Esophagus muscularis mucosa (tissue), 4 donors: ENCODE measurements at regions not wholly inside any gene's neighbourhood (a gene's known extent, or its start where the extent isn't known, plus 50 kb on each side); places are given as distances from the start of the nearest gene placed in this dataset.

ENCODE experiments used
- DNase-seq: peaks from one replicate; pipeline ENCODE4 v3.0.0-alpha.2; 2017; ENCODE audit errors: extremely low spot score
- H3K27ac ChIP-seq, 4 donors: fragments of 200-600 bp; sonication (generic); replicated peaks in 1 of 4; 1 replicate in 3 of 4; 2 replicates in 1 of 4; pipeline ENCODE4 v1.5.1; 2016 to 2019; ENCODE audit warnings: mild to moderate bottlenecking in 1 of 4
- H3K27me3 ChIP-seq, 4 donors: fragments of 200-600 bp; sonication (generic); one replicate each; pipeline versions ENCODE4 v1.5.1 to v1.6.0; 2016 to 2019
- H3K36me3 ChIP-seq, 4 donors: fragments of 200-600 bp; sonication (generic); one replicate each; pipeline ENCODE4 v1.5.1; 2016 to 2019
- H3K4me1 ChIP-seq, 4 donors: fragments of 200-600 bp; sonication (generic); one replicate each; pipeline ENCODE4 v1.5.1; 2016 to 2019
- H3K4me3 ChIP-seq, 4 donors: fragments of 200-600 bp; sonication (generic); 1 replicate in 2 of 4; 2 replicates in 2 of 4; pipeline ENCODE4 v1.5.1; 2016 to 2019; ENCODE audit warnings: mild to moderate bottlenecking in 4 of 4, moderate library complexity in 1 of 4
- H3K9me3 ChIP-seq, 4 donors: fragments of 200-600 bp; sonication (generic); 1 replicate in 3 of 4; 2 replicates in 1 of 4; pipeline ENCODE4 v1.5.1; 2016 to 2019
- EP300 ChIP-seq: sonication (generic); formaldehyde crosslinking; IDR thresholded peaks from one replicate; pipeline ENCODE4 v1.6.1; 2017; ENCODE audit warnings: antibody characterized with exemption
- POLR2A ChIP-seq: fragments of 450-650 bp; IDR thresholded peaks from one replicate; pipeline ENCODE4 v1.6.1; 2017; ENCODE audit warnings: antibody characterized with exemption, moderate library complexity, mild to moderate bottlenecking, low read depth
- POLR2AphosphoS5 ChIP-seq, 2 donors: sonication (generic); formaldehyde crosslinking; IDR thresholded peaks; one replicate each; pipeline ENCODE4 v1.6.1; 2017; ENCODE audit warnings: antibody characterized with exemption in 2 of 2
- WGBS: methylation state at CpG from one replicate; pipeline ENCODE4 v1.1.5; 2018; 5-methylcytosine and 5-hydroxymethylcytosine counted together
- intact Hi-C: fragments of 100-400 bp; cut with DNase I; formaldehyde crosslinking; loops from one replicate; pipeline ENCODE4 v1.15.1; 2023
- TF ChIP-seq, protein P1 (sequence below), 3 experiments: fragments of 200-600 bp in 2 of 3; fragments of 450-650 bp in 1 of 3; sonication (generic) in 2 of 3; IDR thresholded peaks; one replicate each; pipeline ENCODE4 v1.5.1; 2017 to 2019; ENCODE audit warnings: antibody characterized with exemption in 3 of 3, mild to moderate bottlenecking in 2 of 3, moderate library complexity in 1 of 3

DNA sequence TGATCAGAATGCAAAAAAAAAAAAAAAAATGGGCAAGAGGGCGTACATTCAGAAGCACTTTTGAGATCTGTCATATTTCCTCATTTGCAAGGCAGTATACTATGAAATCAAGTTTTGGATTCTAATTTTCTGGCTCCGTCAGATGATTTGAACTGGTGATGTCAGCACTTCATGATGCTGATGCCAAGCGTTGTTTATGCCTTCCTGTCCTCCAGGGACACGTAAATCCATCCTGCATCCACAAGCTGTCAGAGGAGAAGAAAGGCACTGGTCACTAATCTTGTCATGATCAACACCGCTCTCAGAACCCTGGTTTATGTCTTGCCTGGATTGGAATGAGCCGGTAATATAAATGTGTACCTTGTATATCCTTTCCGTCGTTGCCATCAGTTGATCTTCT lies 152.1 kb upstream of the EPHA3 start:
- Histone ChIP-seq H3K36me3 (no peaks in the 10 kb centered on the region), H3K27ac (no peak overlapping the region), H3K4me3 (no peak overlapping the region), H3K27me3 (no peaks in the 10 kb centered on the region), H3K9me3 (no peaks in the 10 kb centered on the region), H3K4me1 (peaks cover 0 to 3% (median 0%) of the 10 kb centered on the region in 4 donors)
- WGBS: 48% methylated on average over 8 of the region's 8 CpGs
- TF ChIP-seq POLR2A (no peak), EP300 (no peak), POLR2AphosphoS5 (IDR thresholded peaks at IDR 0.05) (no peak)
- TF ChIP-seq, protein P1, sequence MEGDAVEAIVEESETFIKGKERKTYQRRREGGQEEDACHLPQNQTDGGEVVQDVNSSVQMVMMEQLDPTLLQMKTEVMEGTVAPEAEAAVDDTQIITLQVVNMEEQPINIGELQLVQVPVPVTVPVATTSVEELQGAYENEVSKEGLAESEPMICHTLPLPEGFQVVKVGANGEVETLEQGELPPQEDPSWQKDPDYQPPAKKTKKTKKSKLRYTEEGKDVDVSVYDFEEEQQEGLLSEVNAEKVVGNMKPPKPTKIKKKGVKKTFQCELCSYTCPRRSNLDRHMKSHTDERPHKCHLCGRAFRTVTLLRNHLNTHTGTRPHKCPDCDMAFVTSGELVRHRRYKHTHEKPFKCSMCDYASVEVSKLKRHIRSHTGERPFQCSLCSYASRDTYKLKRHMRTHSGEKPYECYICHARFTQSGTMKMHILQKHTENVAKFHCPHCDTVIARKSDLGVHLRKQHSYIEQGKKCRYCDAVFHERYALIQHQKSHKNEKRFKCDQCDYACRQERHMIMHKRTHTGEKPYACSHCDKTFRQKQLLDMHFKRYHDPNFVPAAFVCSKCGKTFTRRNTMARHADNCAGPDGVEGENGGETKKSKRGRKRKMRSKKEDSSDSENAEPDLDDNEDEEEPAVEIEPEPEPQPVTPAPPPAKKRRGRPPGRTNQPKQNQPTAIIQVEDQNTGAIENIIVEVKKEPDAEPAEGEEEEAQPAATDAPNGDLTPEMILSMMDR (IDR thresholded peaks at IDR 0.05): no peak
- intact Hi-C loops: no loop called here
- DNase-seq: no peak

DNA sequence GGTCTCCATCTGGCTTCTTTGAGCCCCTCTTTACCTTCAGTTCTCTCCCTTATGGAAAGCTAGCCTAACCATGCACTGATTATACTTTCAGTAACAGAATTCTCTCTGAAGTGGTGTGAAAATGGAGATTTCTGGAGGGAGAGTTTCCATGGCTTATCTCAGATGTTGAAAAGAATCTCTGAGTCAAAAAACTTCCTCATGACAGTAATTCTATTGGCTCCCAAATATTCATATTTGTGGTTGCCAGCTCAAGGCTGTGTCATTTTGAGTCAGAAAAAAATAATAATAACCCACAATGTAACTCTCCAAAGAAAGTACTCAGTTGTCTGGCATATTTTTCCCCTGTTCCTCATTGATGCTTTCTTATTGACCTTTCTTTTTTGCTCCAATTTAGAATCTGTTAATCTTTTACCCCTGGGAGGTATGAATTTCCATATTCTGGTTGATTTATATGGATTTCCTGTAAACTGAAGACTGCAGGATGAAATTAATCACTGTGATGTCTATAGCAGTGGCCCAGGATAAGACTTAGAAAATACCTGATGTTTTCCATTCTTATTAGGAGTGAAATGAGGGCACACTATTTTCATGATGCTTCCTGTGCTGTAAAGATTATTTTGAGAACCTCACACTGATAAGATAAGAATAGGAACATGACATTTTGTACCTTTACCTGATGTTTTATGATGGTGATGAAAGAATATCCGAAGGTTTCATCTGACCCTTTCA lies 149.5 kb upstream of the EPHA3 start:
- Histone ChIP-seq H3K27me3 (no peaks in the 10 kb centered on the region), H3K4me1 (peaks cover 0 to 3% (median 0%) of the 10 kb centered on the region in 4 donors), H3K27ac (no peak overlapping the region), H3K36me3 (no peaks in the 10 kb centered on the region), H3K4me3 (no peak overlapping the region), H3K9me3 (no peaks in the 10 kb centered on the region)
- no peak for DNase-seq
- WGBS: 63% methylated on average over 1 of the region's 1 CpG
- no peak for TF ChIP-seq POLR2A
- TF ChIP-seq POLR2AphosphoS5 (IDR thresholded peaks at IDR 0.05): no peak
- TF ChIP-seq, protein P1 (IDR thresholded peaks at IDR 0.05): no peak
- TF ChIP-seq EP300: no peak
- intact Hi-C loops: no loop called here

DNA sequence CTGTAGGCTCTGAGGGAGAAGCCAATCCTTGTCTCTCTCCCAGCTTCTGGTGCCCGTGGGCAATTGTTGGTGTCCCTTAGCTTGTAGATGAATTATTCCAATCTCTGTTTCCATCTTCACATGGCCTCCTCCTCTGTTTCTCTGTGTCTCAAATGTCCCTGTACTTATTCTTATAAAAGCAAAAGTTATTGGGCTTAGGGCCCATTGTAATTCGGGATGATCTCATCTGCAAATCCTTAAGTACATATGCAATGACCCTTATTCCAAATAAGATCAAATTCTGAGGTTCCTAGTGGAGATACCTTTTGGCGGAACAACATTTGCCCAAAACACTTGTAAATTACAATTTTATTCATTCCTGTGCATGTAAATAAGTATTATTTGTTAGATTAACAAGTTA lies 147.4 kb upstream of the EPHA3 start:
- intact Hi-C loops: no loop called here
- Histone ChIP-seq H3K9me3 (no peaks in the 10 kb centered on the region), H3K4me1 (peaks cover 0 to 3% (median 0%) of the 10 kb centered on the region in 4 donors), H3K27me3 (no peaks in the 10 kb centered on the region), H3K4me3 (no peak overlapping the region), H3K36me3 (no peaks in the 10 kb centered on the region), H3K27ac (no peak overlapping the region)
- WGBS: 94% methylated on average over 3 of the region's 3 CpGs
- TF ChIP-seq EP300 (no peak), POLR2A (no peak), POLR2AphosphoS5 (IDR thresholded peaks at IDR 0.05) (no peak)
- TF ChIP-seq, protein P1 (IDR thresholded peaks at IDR 0.05): no peak
- no peak for DNase-seq

DNA sequence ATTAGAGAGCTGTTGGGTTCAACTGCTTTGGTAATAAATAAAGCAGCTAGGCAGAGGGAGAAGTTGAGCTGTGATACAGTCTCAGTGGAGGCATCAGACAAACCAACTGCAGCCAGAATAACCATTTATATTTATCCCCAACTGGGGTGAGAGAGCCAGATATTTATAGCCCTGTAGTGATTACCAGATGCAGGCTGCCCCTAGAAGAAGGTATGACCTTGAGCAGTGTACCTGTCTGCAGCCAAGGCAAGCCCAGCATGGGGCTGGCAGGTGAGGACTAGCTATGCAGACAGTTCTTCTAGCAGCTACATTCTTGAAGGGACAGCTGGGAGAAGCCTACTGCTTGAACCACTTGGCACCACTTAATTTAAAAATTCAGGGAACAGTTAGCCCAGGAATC lies 144.4 kb upstream of the EPHA3 start:
- intact Hi-C loops: no loop called here
- H3K36me3 ChIP-seq: no peaks in the 10 kb centered on the region
- DNase-seq: no peak

More for the DNA sequence above, 144.4 kb upstream of the EPHA3 start:
- Histone ChIP-seq H3K27me3 (no peaks in the 10 kb centered on the region), H3K4me3 (no peak overlapping the region), H3K4me1 (no peaks in the 10 kb centered on the region), H3K27ac (no peak overlapping the region), H3K9me3 (no peaks in the 10 kb centered on the region)
- TF ChIP-seq, protein P1 (IDR thresholded peaks at IDR 0.05): no peak
- TF ChIP-seq EP300 (no peak), POLR2A (no peak), POLR2AphosphoS5 (IDR thresholded peaks at IDR 0.05) (no peak)
